Lower leg skin (tissue), 4 donors: ENCODE measurements at regions not wholly inside any gene's neighbourhood (a gene's known extent, or its start where the extent isn't known, plus 50 kb on each side); places are given as distances from the start of the nearest gene placed in this dataset.

Source experiments
- DNase-seq, 2 donors: peaks; one replicate each; pipeline ENCODE4 v3.0.0-alpha.2; 2019; ENCODE audit warnings: low spot score in 2 of 2
- H3K4me3 ChIP-seq: fragments of 200-600 bp; sonication (generic); 2 replicates; pipeline ENCODE4 v1.5.1; 2017; ENCODE audit warnings: mild to moderate bottlenecking, low read depth; ENCODE audit not compliant: poor library complexity, severe bottlenecking
- POLR2A ChIP-seq, 2 donors: fragments of 450-650 bp; IDR thresholded peaks; one replicate each; pipeline ENCODE4 v1.6.1; 2016 to 2017; ENCODE audit warnings: antibody characterized with exemption in 2 of 2, mild to moderate bottlenecking in 1 of 2, moderate library complexity in 1 of 2
- WGBS, 2 donors: methylation state at CpG; one replicate each; pipeline ENCODE4 v1.1.5; 2018; 5-methylcytosine and 5-hydroxymethylcytosine counted together
- intact Hi-C: fragments of 100-400 bp; cut with DNase I; formaldehyde crosslinking; loops from one replicate; pipeline ENCODE4 v1.15.0; 2023; ENCODE audit warnings: low total_unique reads
- TF ChIP-seq, protein P1 (sequence below), 3 donors: fragments of 450-650 bp; IDR thresholded peaks; one replicate each; pipeline ENCODE4 v1.5.1; 2016; ENCODE audit warnings: antibody characterized with exemption in 3 of 3, mild to moderate bottlenecking in 3 of 3, moderate library complexity in 2 of 3

DNA sequence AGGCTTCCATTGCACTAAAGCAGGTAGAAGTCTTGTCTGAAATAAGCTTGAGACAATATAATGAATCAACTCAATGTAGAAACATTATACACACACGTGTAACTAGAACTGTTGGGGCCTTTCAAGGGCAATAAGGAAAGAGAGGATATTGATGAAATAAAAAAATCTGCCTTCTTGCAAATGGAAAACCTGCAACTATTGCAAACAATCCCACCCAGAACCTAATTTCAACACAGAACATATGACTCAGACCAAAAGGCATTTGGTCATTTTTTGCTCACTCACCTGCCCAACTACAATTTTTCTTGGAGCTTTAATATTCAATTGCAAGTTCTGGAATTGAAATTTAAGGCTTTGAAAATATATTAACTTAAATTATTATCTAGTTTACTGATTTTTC lies 900.1 kb downstream of the TTLL7 start:
- intact Hi-C loops, result no loop called here
- no peak for DNase-seq
- no peak overlapping the region for H3K4me3 ChIP-seq
- TF ChIP-seq, protein P1, sequence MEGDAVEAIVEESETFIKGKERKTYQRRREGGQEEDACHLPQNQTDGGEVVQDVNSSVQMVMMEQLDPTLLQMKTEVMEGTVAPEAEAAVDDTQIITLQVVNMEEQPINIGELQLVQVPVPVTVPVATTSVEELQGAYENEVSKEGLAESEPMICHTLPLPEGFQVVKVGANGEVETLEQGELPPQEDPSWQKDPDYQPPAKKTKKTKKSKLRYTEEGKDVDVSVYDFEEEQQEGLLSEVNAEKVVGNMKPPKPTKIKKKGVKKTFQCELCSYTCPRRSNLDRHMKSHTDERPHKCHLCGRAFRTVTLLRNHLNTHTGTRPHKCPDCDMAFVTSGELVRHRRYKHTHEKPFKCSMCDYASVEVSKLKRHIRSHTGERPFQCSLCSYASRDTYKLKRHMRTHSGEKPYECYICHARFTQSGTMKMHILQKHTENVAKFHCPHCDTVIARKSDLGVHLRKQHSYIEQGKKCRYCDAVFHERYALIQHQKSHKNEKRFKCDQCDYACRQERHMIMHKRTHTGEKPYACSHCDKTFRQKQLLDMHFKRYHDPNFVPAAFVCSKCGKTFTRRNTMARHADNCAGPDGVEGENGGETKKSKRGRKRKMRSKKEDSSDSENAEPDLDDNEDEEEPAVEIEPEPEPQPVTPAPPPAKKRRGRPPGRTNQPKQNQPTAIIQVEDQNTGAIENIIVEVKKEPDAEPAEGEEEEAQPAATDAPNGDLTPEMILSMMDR (IDR thresholded peaks at IDR 0.05), result no peak
- no peak for TF ChIP-seq POLR2A (IDR thresholded peaks at IDR 0.05)
- WGBS, 2 donors, result 66 to 78% methylated on average over 1 of the region's 1 CpG

DNA sequence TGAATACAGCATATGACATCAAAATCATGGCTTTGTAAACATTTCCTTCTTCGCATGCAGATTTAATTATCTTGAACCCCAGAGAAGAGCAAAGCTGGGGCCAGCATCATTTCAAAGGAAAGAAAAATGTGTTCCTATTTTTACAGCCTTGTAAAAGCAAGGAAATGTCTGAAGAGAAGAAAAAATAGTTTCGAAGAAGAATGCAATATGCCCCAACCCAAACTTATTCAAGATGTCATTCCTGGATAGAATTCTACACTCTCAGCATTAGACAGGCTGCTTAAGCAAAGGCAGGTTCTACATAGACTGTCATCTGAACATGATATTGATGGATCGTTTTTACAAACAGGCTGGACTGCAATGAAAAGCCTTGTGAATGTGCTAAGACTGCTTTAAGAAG lies 900.8 kb downstream of the TTLL7 start:
- TF ChIP-seq POLR2A (IDR thresholded peaks at IDR 0.05), result no peak
- TF ChIP-seq, protein P1 (IDR thresholded peaks at IDR 0.05), result no peak
- H3K4me3 ChIP-seq, result no peak overlapping the region
- intact Hi-C loops, result no loop called here
- 32 to 49% methylated on average over 3 of the region's 3 CpGs for WGBS, 2 donors
- DNase-seq, result no peak

DNA sequence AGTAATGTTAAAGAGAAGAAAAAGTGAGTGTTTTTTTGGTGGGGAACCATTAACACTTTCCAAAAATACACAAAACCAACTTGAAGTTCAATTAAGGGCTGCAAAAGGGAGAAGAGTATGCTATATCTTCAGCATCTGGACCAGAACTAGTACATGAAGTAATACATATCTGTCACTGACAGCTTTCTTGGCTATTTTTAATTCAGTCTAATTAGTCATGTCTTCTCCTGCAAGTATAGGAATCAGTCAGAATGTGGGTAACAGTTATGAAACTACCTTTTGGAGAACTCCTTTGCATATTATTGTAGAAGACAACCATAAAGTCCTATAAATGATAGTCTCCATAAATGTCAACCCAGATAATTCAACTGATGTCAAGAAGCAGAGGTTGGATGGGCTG lies 901.2 kb downstream of the TTLL7 start:
- intact Hi-C loops, result no loop called here
- no peak for DNase-seq
- TF ChIP-seq POLR2A (IDR thresholded peaks at IDR 0.05), result no peak
- TF ChIP-seq, protein P1 (IDR thresholded peaks at IDR 0.05), result no peak
- no peak overlapping the region for H3K4me3 ChIP-seq

DNA sequence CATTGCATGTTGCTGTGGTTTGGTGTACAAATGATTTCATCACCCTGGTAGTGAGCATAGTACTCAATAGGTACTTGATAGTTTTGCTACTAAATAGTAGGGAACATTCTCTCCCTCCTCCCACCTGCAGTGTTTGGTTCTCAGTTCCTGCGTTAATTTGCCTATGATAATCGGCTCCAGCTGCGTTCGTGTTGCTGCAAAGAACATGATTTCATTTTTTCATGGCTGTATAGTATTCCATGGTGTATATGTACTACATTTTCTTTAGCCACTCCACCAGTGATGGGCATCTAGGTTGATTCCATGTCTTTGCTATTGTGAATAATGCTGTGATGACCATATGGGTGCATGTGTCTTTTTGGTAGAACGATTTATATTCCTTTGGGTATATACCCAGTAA lies 903.4 kb downstream of the TTLL7 start:
- no peak overlapping the region for H3K4me3 ChIP-seq
- intact Hi-C loops, result no loop called here
- TF ChIP-seq, protein P1 (IDR thresholded peaks at IDR 0.05), result no peak
- no peak for TF ChIP-seq POLR2A (IDR thresholded peaks at IDR 0.05)
- DNase-seq, result no peak
- 96% methylated on average over 5 of the region's 5 CpGs for WGBS, 2 donors

DNA sequence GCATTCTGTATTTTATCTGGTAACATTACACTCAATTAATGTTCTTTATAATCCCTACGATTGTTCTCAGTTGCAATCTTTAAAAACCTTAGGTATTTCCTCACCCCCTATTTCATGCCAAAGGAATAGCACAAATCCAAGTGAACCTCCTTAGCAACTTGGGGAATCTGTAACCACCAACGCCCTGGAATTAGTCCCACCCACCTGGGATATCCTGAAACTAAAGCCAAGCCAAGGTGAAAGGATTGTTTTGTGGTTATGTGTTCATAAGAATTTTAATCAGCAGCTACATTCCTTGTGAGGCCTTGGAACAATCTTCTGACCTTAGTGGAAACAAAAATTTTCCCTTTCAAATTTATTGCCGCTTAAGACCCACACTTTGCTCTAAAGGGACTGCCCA lies 908.7 kb downstream of the TTLL7 start:
- intact Hi-C loops, result no loop called here
- no peak overlapping the region for H3K4me3 ChIP-seq
- WGBS, 2 donors, result 48 to 63% methylated on average over 3 of the region's 3 CpGs
- no peak for DNase-seq
- TF ChIP-seq POLR2A (IDR thresholded peaks at IDR 0.05), result no peak
- TF ChIP-seq, protein P1 (IDR thresholded peaks at IDR 0.05), result no peak

DNA sequence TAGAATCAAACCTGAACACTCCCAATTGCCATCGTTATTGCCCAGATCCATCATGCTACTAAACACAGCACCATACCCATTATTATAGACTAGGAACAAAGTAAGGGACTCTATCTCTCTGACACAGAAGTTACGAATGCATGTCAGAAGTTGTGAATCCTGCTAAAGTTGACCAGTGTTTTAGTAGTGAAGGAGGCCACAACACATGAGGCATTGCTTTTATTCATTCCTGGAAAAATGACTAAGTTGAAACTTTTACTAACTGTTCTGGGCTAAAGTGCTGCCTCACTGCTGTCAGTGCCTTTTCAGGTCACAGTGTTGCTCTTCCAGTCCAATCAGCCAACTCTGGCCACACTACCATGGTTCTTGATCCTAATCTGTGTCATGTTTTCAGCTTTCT lies 911.1 kb downstream of the TTLL7 start:
- TF ChIP-seq, protein P1 (IDR thresholded peaks at IDR 0.05), result no peak
- 97 to 100% methylated on average over 2 of the region's 2 CpGs for WGBS, 2 donors
- DNase-seq, result no peak
- intact Hi-C loops, result no loop called here
- H3K4me3 ChIP-seq, result no peak overlapping the region
